A549 (cell line): ENCODE measurements at regions not wholly inside any gene's neighbourhood (a gene's known extent, or its start where the extent isn't known, plus 50 kb on each side); places are given as distances from the start of the nearest gene placed in this dataset.

ENCODE experiments used
- ATAC-seq, 2 experiments: fragments of 200-7000 bp in 1 of 2; fragments of >200 bp in 1 of 2; cut with Nextera tagmentation in 1 of 2; cut with Tn5 transposase in 1 of 2; 3 replicates each; pipeline versions ENCODE4 v1.8.0 to v1.9.1; 2018 to 2020; ENCODE audit warnings: mild to moderate bottlenecking in 1 of 2, moderate library complexity in 1 of 2
- CTCF ChIA-PET: fragments of 300-600 bp; sonication (Branson Sonifier 250); formaldehyde crosslinking; extraction: SDS; loops from one replicate; lab custom pipeline; 2021; ENCODE audit warnings: antibody characterized with exemption, inconsistent platforms; lab: Yijun Ruan, JAX
- POLR2A ChIA-PET: fragments of 350-600 bp; formaldehyde crosslinking; extraction: SDS; loops from one replicate; lab custom pipeline; 2021; ENCODE audit warnings: antibody characterized with exemption, inconsistent platforms; lab: Yijun Ruan, JAX
- DNase-seq, 2 experiments: peaks; one replicate each; pipeline versions ENCODE4 v3.0.0 to v3.0.0-alpha.2; 2011 to 2016; ENCODE audit warnings: low read depth in 1 of 2, low spot score in 1 of 2
- FAIRE-seq: peaks from 2 replicates; lab custom pipeline; 2011; peaks lifted over from hg19 to GRCh38; lab: Jason Lieb, UNC
- H3K27ac ChIP-seq, 2 experiments: fragments of >200 bp; sonication (Bioruptor Twin); formaldehyde crosslinking; 3 replicates each; pipeline ENCODE4 v1.5.1; 2016 to 2017
- H3K4me1 ChIP-seq: fragments of >200 bp; sonication (Bioruptor Twin); formaldehyde crosslinking; 3 replicates; pipeline ENCODE4 v1.6.1; 2016
- H3K4me2 ChIP-seq: fragments of >200 bp; sonication (Bioruptor Twin); formaldehyde crosslinking; 3 replicates; pipeline ENCODE4 v1.6.1; 2016
- H3K4me3 ChIP-seq: fragments of >200 bp; sonication (Bioruptor Twin); formaldehyde crosslinking; 3 replicates; pipeline ENCODE4 v1.5.1; 2016
- H3K9me3 ChIP-seq: fragments of >200 bp; sonication (Bioruptor Twin); formaldehyde crosslinking; 3 replicates; pipeline ENCODE4 v1.6.1; 2016
- CBX2 ChIP-seq: fragments of 200-600 bp; sonication (generic); IDR thresholded peaks from 2 replicates; pipeline ENCODE4 v1.6.1; 2016; ENCODE audit warnings: low read depth, mild to moderate bottlenecking, borderline replicate concordance
- CEBPB ChIP-seq, 2 experiments: fragments of >200 bp in 1 of 2; sonication (Bioruptor Twin) in 1 of 2; formaldehyde crosslinking in 1 of 2; IDR thresholded peaks; 2 replicates each; pipeline ENCODE4 v1.6.1; 2012 to 2016
- EHMT2 ChIP-seq: fragments of 200-600 bp; sonication (generic); IDR thresholded peaks from 2 replicates; pipeline ENCODE4 v1.6.1; 2016; ENCODE audit warnings: antibody characterized with exemption, low read depth, mild to moderate bottlenecking, moderate library complexity
- FOSB ChIP-seq: fragments of 250-450 bp; sonication (Bioruptor Pico); IDR thresholded peaks from 2 replicates; pipeline ENCODE4 v1.5.0; 2020; ENCODE audit warnings: mild to moderate bottlenecking, moderate library complexity
- HMGXB4 ChIP-seq: fragments of 250-450 bp; sonication (Bioruptor Pico); IDR thresholded peaks from 2 replicates; pipeline ENCODE4 v1.5.0; 2021; ENCODE audit warnings: mild to moderate bottlenecking, moderate library complexity, borderline replicate concordance
- HOXB5 ChIP-seq: fragments of 250-450 bp; sonication (Bioruptor Pico); IDR thresholded peaks from 2 replicates; pipeline ENCODE4 v1.5.0; 2020; ENCODE audit warnings: mild to moderate bottlenecking, moderate library complexity
- MAFK ChIP-seq: fragments of 450-650 bp; IDR thresholded peaks from 2 replicates; pipeline ENCODE4 v1.6.1; 2014; ENCODE audit not compliant: partially characterized antibody
- MAX ChIP-seq: IDR thresholded peaks from 2 replicates; pipeline ENCODE4 v1.6.1; 2012
- NPAS2 ChIP-seq: fragments of 250-450 bp; sonication (Bioruptor Pico); IDR thresholded peaks from 2 replicates; pipeline ENCODE4 v1.8.0; 2022; ENCODE audit warnings: mild to moderate bottlenecking, moderate library complexity, borderline replicate concordance
- POLR2A ChIP-seq: IDR thresholded peaks from 2 replicates; pipeline ENCODE4 v1.6.1; 2012; ENCODE audit warnings: mild to moderate bottlenecking, low read length
- RARB ChIP-seq: fragments of 250-450 bp; sonication (Bioruptor Pico); IDR thresholded peaks from 2 replicates; pipeline ENCODE4 v1.8.0; 2021; ENCODE audit warnings: mild to moderate bottlenecking, moderate library complexity
- REST ChIP-seq: fragments of 200-600 bp; sonication (generic); IDR thresholded peaks from 2 replicates; pipeline ENCODE4 v1.6.1; 2016; ENCODE audit warnings: antibody characterized with exemption, mild to moderate bottlenecking, moderate library complexity
- RNF2 ChIP-seq: fragments of 200-600 bp; sonication (generic); IDR thresholded peaks from 2 replicates; pipeline ENCODE4 v1.6.1; 2016; ENCODE audit warnings: low read depth, mild to moderate bottlenecking, antibody characterized with exemption, moderate library complexity, borderline replicate concordance
- ZFP36 ChIP-seq: fragments of 450-650 bp; IDR thresholded peaks from 2 replicates; pipeline ENCODE4 v1.6.1; 2014; ENCODE audit warnings: borderline replicate concordance; ENCODE audit not compliant: partially characterized antibody
- WGBS: methylation state at CpG from one replicate; pipeline ENCODE4 v1.1.6; 2017; ENCODE audit errors: missing lambda C conversion rate; 5-methylcytosine and 5-hydroxymethylcytosine counted together

- ATAC-seq (no peak), DNase-seq (no peak), FAIRE-seq (no peak)
- H3K9me3 ChIP-seq, result no peaks in the 10 kb centered on the region
- peaks cover 8% of the 10 kb centered on the region; the same call in 1 of the 3 replicates for H3K4me1 ChIP-seq
- CTCF ChIA-PET, result interaction anchor here (0.9 kb wide), 1 partner anchor 251 kb away, joined by 3 read pairs; no protein-coding TSS in a partner anchor
- no peak overlapping the region for H3K4me2 ChIP-seq
- TF ChIP-seq HMGXB4, result no peak
- no peak for TF ChIP-seq RNF2
- TF ChIP-seq MAX, result no peak
- no peak for TF ChIP-seq RARB (CRISPR knock-in tag)
- TF ChIP-seq ZFP36, result no peak
- no peak overlapping the region for H3K27ac ChIP-seq
- no peak overlapping the region for H3K4me3 ChIP-seq
- POLR2A ChIA-PET, result no interaction called here
- 81% methylated on average over 18 of the region's 18 CpGs for WGBS
Observed at GRCh38 chr13:40193286-40194223, 472.9 kb downstream of the FOXO1 start.

- no peak overlapping the region for H3K4me2 ChIP-seq
- TF ChIP-seq EHMT2, result no peak
- WGBS, result 85% methylated on average over 8 of the region's 9 CpGs
Observed at GRCh38 chr13:40194224-40194806, 472.1 kb downstream of the FOXO1 start.

GRCh38 chr13:40197049-40197448 lies 469.4 kb downstream of the FOXO1 start:
- CTCF ChIA-PET, result no interaction called here
- FAIRE-seq, result no peak
- no peak for DNase-seq
- POLR2A ChIA-PET, result no interaction called here
- 80% methylated on average over 8 of the region's 8 CpGs for WGBS
- H3K4me1 ChIP-seq, result no peaks in the 10 kb centered on the region
- no peak for ATAC-seq
- H3K27ac ChIP-seq, result no peak overlapping the region
- no peak for TF ChIP-seq CBX2
- TF ChIP-seq CEBPB (IDR thresholded peaks at IDR 0.05), result no peak
- TF ChIP-seq NPAS2 (CRISPR knock-in tag), result no peak
- TF ChIP-seq HOXB5 (CRISPR knock-in tag), result no peak
- no peak for TF ChIP-seq FOSB
- no peak for TF ChIP-seq MAFK
- no peak for TF ChIP-seq REST
- no peak for TF ChIP-seq POLR2A
- no peak overlapping the region for H3K4me2 ChIP-seq
- no peaks in the 10 kb centered on the region for H3K9me3 ChIP-seq
- no peak overlapping the region for H3K4me3 ChIP-seq

More at GRCh38 chr13:40194224-40194806, 472.1 kb downstream of the FOXO1 start:
- POLR2A ChIA-PET, result no interaction called here
- CTCF ChIA-PET, result no interaction called here
- ATAC-seq (no peak), DNase-seq (no peak), FAIRE-seq (no peak)
- H3K27ac ChIP-seq, result no peak overlapping the region
- H3K4me1 ChIP-seq, result peaks cover 8% of the 10 kb centered on the region; the same call in 1 of the 3 replicates
- no peaks in the 10 kb centered on the region for H3K9me3 ChIP-seq
- H3K4me3 ChIP-seq, result no peak overlapping the region
